HG03565 (cell line): ENCODE measurements at regions not wholly inside any gene's neighbourhood (a gene's known extent, or its start where the extent isn't known, plus 50 kb on each side); places are given as distances from the start of the nearest gene placed in this dataset.
"Not testable (repeated sequence)": the region's sequence is repeated elsewhere in the genome, so short reads cannot be mapped to it uniquely, and the experiment has no call there.

Experiments
- ATAC-seq: cut with Tn5 transposase; IDR thresholded peaks from one replicate; pipeline ENCODE4 v1.9.1; 2021; ENCODE audit warnings: mild to moderate bottlenecking, moderate library complexity; ENCODE audit not compliant: unreplicated experiment

- ATAC-seq, result no peak
These were observed 53.6 kb upstream of the RPRM start for GRCh38 chr2:153532140-153532539.

GRCh38 chr2:153533803-153534202 is 55.2 kb upstream of the RPRM start:
- ATAC-seq, result not testable (repeated sequence)

GRCh38 chr2:153534590-153534989 is 56.0 kb upstream of the RPRM start:
- not testable (repeated sequence) for ATAC-seq

DNA sequence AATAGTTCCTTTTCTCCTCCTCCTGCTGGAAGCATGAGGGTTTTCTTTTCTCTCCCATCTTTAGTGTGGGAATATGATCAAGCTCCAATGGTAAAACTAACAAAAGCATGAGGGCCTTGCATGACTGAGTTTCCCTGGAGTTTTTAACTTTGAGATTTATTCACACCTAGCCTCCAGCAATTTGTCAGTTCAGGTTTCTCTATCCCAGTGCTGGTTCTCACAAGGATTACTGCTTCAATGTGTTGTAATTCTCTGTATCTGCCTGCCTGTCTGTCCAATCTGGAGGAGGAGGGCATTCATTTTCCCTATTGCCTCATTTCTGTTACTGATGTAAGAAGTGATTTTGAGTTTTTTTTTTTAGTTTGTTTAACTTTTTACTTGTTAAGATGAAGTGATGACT is 57.6 kb upstream of the RPRM start:
- no peak for ATAC-seq

DNA sequence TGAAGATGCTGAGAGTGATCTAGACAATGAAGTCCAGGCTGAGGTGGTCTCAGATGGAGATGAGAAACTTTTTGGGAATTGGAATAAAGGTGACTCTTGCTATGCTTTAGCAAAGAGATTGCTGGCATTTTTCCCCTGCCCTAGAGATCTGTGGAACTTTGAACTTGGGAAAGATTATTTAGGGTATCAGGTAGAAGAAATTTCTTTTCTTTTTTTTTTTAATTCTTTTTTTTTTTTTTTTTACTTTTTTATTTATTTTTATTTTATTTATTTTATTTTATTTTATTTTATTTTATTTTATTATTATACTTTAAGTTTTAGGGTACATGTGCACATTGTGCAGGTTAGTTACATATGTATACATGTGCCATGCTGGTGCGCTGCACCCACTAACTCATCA is 59.5 kb upstream of the RPRM start:
- not testable (repeated sequence) for ATAC-seq

GRCh38 chr2:153543635-153544071 is 65.1 kb upstream of the RPRM start:
- peak; percentile 96 for ATAC-seq

GRCh38 chr2:153546358-153546757 is 67.8 kb upstream of the RPRM start:
- no peak for ATAC-seq

DNA sequence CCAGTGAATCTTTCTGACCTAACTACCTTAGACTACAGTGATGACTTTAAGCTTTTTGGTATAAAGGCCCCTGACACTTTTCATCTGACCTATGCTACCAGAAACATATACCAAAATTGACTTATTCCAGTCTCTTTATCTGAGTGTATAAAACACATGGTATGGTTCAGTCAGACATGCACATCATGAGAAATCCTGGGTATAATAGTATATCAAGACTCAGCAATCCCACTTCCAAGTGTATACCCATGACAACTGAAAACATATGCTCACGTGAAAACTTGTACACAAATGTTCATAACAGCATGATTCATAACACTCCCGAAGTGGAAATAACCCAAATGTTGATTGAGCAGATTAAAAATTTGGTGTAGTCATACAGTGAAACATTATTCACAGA is 70.0 kb upstream of the RPRM start:
- no peak for ATAC-seq

GRCh38 chr2:153551698-153552097 is 73.1 kb upstream of the RPRM start:
- ATAC-seq, result no peak

DNA sequence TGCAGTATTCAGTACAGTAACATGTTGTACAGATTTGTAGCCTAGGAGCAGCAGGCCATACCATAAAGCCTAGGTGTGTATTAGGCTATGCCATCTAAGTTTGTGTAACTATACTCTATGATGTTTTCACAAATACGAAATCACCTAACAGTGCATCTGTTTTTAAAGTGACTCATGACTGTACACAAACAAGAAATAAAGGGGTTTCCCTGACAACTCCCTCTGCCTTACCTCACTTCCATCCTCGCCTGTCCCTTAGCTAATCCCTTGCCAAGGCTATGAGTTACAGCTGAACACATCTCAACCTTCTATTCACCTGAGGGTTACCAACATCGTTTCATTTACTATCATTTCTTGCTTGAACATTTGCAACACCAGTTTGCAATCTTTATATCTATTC is 78.6 kb upstream of the RPRM start:
- ATAC-seq, result no peak

DNA sequence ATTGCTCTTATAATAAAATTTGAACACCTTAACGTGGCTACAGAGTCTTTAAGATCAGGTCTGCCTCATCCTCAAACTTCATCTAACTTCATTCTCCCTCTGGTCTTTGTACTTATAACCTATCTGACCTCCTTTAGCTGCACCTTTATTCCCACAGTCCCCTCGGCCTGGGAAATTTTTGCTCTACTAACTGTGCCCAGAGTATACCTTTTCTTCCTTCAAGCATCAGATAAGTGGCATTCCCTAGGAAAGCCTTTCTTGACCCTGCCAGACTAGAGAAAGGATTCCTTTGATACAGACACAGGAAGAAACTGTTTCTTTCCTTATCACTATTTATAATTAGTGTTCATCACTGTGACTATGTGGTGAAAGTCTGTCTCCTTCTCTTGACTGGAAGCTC is 79.2 kb upstream of the RPRM start:
- no peak for ATAC-seq

- ATAC-seq, result no peak
These were observed 79.7 kb upstream of the RPRM start for GRCh38 chr2:153558247-153558646.

DNA sequence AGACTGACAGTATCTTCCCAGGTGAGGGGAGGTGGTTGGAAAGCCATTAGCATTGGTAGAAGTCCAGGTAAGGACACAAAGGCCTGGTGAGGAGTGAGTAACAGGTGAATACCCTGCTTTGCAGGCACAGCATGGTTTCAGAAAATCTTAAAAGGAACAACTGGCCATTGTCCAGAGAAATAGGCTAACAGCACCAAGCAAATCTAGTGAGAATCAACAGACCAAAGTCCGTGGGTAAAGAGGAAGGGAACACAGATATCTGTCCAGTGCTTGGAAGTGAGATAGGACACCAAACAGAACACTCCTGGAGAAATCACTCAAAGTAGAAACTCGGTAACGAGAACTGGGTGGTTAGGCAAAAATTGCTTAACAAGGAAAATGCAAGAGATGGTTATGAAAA is 88.8 kb upstream of the RPRM start:
- no peak for ATAC-seq

- no peak for ATAC-seq
These were observed 89.5 kb upstream of the RPRM start for GRCh38 chr2:153568105-153568504.

- no peak for ATAC-seq
These were observed 96.8 kb upstream of the RPRM start for GRCh38 chr2:153575171-153575853.

DNA sequence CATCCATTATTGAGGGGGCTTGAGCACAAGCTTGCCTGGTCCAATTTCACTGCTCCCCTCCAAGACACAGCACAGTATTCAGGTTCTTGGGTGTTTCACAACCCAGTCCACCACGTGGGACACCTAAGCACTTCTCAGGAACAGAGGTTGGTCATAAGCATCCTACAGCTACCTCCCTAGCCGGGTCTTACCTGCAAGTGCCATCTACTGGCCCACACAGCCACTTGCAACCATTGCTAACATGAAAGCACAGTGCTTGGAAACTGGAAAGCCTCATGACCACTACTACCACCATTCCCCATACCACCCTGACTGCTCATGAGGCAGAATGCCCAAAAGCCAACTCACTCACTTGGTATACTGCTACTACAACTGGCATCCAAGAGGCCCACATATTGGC is 105.7 kb upstream of the RPRM start:
- ATAC-seq, result no peak

DNA sequence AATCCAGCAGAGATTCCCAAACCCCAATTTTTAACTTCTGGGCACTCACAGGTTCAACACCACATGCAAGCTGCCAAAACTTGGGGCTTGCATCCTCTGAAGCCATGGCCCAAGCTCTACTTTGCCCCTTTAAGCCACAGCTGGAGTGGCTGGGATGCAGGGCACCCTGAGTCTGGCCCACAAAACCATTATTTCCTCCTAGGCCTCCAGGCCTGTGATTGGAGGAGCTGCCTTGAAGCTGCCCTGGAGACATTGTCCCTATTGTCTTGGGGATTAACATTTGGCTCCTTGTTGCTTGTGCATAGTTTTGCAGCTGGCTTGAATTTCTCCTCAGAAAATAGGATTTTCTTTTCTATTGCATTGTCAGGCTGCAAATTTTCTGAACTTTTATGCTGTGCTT is 109.8 kb upstream of the RPRM start:
- ATAC-seq, result no peak

- ATAC-seq, result no peak
These were observed 111.0 kb upstream of the RPRM start for GRCh38 chr2:153589586-153589985.

- not testable (repeated sequence) for ATAC-seq
These were observed 114.5 kb upstream of the RPRM start for GRCh38 chr2:153593086-153593485.

GRCh38 chr2:153595939-153596338 is 117.4 kb upstream of the RPRM start:
- ATAC-seq, result no peak

- ATAC-seq, result no peak
These were observed 123.2 kb upstream of the RPRM start for GRCh38 chr2:153601812-153602211.

DNA sequence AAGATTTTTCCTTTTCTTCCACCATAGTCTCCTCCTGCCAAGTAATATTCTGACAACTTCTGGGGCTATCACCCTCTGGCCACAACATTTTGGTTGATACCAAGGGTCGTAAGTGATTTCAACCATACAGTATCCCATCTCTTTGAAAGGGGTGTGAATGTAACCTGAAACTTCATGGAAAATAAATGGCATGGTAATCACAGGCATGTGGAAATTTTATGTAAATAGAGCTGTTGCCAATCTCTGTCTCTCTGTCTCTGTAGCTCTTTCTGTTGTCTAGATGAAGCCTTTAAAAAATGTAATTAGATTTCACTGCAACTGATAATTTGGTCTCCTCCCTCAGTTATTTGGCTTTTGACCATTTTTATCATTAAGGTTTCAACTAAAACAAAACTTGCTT is 125.6 kb upstream of the RPRM start:
- ATAC-seq, result no peak

DNA sequence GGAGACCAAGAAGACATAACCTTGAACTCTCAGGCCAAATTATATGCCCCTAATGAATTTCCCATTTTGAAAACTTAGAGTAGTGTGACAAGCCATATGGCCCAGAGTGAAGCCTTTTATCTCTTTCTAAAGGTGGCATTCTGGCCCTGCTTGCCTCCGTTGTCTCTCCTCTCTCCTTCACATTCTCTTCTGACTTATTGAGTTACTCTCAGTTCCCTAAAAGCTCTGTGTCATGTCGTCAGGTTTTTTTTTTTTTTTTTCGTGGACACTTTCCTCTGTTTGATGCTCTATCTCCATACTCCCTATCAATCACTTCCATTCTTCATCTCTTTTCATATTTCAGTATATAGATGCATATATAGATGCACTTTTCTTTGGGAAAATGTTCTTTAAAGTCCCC is 128.1 kb upstream of the RPRM start:
- ATAC-seq, result no peak
